Activated CD4-positive, alpha-beta T cell treated with anti-CD3 and anti-CD28 coated beads, Interleukin-2, amount 50 U/mL, for 16 hours (primary cell): ENCODE measurements at regions not wholly inside any gene's neighbourhood (a gene's known extent, or its start where the extent isn't known, plus 50 kb on each side); places are given as distances from the start of the nearest gene placed in this dataset.
"Not testable (repeated sequence)": the region's sequence is repeated elsewhere in the genome, so short reads cannot be mapped to it uniquely, and the experiment has no call there.

ENCODE experiments used
- DNase-seq: peaks from one replicate; pipeline ENCODE4 v3.0.0-alpha.2; 2020

DNA sequence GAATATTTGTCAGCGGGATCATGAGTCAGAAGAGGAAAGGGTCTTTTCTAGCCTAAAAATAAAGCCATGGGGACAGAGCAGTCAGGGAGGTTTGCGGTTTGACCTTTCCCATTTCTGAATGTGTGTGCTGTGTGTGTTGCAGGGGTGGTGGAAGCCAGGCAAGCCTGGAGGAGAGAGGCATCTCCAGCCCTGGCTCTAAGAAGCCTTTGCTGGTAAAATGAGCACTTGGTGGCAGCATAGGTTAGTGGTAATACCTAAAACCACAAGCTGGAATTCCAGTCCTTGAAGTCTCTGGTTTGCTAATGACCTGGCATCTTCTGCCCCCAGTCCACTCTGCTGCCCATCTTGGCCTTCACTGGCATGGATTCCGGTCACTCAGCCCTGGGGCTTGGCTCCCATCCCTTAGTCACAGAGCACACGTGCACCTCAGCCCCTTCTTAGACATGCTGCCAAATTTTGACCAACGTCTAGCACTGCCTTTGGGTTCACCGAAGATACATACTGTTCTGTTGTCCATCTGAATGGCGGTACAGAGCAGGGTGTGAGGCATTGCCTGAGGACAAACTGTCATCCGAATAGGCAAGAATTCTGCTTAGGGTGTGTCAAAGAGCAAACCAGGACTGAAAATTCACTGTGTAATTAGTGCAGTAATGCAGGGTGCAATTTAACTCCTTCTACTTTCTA, 52.7 kb downstream of the KCNA5 start:
- DNase-seq: no peak

GRCh38 chr12:5097786-5098185, 54.1 kb downstream of the KCNA5 start:
- DNase-seq: no peak

DNA sequence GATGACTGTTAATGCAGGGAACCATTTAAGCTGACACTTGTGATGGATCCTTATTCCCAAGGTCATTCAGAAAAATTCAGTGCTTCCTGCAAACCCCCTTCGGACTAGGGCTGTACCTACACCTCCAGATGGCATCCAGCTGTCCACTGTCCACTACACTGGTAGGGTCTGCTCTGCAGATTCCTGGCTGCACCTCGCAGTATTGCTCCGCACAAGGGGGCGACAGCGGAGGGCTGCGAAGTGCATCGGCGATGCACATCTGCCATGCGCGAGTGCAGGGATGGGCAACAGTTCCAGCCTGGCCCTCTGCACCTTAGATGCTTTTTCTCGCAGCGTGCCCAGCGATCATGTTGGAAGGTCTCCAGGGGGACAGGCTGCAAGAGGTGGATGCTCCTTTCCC, 55.5 kb downstream of the KCNA5 start:
- DNase-seq: no peak

GRCh38 chr12:5099591-5099990, 55.9 kb downstream of the KCNA5 start:
- no peak for DNase-seq

GRCh38 chr12:5101686-5102085, 58.0 kb downstream of the KCNA5 start:
- no peak for DNase-seq

DNA sequence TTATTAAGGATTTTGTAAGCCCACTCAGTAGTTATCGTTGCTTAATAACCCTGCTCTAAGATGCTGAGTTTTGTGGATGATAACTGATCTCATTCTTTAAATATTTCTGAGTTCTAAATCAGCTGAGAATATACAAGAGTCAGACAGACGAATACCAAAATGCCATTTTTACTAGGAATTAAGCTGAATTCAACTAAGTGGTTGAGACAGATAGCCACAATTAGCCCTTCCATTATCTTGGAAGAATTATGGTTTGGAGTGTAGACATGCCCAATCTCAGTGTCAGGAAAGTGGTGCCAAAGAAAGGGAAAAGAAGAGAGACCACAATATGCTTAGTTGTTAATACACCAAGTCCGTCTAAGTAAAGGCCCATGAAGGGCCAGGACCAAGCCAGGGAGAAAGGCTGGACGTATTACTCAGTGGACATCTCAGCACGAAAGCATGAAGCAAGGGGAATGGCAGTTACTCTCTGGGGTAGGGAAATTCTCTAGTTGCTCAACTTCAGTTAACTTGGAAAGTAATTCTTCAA, 58.6 kb downstream of the KCNA5 start:
- no peak for DNase-seq

DNA sequence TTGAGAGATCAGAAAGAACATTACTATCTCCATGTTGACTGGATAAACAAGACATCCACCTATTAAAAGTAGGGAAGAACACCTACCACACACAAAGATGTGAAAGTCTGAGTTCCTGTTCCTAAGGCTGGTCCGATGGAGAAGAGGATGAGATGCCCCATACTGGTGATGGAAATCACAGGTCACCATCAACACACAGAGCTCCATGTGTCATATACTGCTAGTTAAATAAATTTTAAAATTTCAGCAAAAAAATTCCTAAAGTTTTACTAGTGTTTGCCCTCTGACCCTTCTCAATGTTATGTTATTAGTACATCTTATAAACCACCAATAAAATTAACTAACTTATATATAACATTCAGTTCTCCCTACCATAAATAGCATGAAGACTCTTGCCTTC, 59.1 kb downstream of the KCNA5 start:
- no peak for DNase-seq

GRCh38 chr12:5110345-5110744, 66.7 kb downstream of the KCNA5 start:
- DNase-seq: no peak

DNA sequence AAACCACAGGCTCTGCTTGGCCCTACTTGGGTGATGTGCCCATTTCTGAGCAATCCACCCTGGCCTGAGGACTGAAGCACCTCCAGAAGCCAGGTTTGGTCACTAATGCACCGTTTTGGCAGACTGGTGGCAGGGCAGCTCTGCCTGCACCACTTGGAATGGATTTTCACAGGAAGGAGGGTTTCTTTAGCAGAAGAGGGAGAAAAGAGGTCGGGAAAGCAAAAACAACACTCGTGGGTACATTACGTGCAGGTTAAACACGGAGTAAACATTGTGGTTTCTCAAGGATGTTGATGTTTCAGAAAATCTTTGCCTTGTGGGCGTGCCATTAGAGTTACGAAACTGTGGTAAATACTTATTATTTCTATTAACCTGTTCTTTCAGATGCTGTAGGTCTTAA, 70.8 kb downstream of the KCNA5 start:
- no peak for DNase-seq

- not testable (repeated sequence) for DNase-seq
Measured at GRCh38 chr12:5121784-5122183, 78.1 kb downstream of the KCNA5 start.

DNA sequence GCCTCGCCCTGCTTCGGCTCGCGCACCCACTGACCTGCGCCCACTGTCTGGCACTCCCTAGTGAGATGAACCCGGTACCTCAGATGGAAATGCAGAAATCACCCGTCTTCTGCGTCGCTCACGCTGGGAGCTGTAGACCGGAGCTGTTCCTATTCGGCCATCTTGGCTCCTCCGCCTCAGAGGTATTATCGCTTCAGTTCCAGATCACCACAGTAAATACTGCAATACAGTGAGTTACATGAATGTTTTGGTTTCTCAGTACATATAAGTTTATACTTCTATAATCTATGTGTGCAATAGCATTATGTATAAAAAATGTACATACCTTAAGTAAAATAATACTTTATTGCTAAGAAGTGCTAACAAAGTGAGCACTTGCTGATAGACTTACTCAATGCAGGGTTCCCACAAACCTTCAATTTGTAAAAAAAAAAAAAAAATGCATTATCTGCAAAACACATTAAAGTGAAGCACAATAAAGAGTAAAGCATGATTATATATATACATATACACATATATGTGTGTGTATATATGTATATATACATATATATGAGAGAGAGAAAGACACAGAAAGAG, 78.7 kb downstream of the KCNA5 start:
- DNase-seq: not testable (repeated sequence)

- no peak for DNase-seq
Measured at GRCh38 chr12:5123921-5124320, 80.2 kb downstream of the KCNA5 start.

DNA sequence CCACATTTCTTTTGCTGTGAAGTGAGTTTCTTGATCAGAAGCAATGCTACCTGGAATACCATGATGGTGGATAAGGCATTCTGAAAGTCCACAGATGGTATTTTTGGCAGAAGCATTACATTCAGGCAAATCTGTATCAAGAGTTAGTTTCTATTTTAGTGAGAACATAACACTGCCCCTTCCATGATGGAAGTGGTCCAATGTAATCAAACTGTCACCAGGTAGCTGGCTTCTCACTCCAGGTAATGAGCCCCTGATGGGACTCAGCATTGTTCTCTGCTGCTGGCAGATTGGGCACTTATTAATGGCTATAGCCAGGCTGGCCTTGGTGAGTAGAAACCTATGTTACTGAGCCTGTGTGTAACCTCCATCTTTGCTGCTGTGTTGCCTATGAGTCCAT, 80.7 kb downstream of the KCNA5 start:
- DNase-seq: no peak

DNA sequence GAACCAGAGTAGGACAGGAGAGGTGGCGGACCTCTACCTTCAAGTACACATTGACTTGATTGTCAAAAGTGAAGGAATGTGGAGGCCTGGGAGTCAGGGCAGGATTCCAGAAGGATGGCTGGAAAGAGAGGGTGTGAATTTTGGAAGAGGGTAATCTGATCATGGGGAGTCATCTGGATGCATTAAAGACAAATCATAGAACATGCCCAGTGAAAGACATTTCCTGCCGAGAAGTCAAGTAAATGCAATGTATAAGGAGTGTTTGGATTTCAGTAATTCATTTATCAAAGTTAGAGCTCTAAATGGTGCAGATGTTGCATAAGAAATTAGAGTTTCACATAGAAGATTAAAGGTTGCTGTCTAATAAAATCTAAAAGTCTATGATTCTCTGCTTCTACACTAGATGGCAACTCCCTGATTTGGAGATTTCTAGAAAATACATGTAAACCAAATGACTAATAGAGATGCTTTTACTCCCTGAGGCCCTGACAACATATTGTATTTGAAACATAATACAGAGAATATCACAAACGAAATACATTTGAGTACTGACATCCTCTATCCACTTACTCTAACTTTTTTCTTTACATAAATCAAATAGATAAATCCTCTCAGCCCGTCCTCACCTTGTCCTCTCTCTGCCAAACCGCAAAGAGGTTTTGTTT, 91.3 kb downstream of the KCNA5 start:
- no peak for DNase-seq

DNA sequence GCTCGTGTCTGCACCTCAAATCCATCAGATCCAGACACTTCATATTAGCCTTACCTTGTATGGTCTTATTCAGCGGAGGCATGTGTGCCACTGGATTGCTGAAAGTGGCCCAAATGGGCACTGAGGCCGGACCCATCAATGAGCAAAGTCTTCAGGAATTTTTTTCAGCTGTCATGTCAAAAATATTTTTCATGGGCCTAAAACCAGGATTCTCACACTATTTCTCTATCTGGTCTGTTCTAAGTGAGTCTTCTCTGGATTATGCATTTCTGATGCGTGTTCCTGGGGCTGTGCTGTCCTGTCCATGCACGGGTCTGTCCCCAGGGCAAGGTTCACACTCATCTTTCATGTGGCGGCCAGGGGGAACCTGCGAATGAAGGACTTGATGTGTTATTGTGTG, 94.6 kb downstream of the KCNA5 start:
- DNase-seq: no peak

DNA sequence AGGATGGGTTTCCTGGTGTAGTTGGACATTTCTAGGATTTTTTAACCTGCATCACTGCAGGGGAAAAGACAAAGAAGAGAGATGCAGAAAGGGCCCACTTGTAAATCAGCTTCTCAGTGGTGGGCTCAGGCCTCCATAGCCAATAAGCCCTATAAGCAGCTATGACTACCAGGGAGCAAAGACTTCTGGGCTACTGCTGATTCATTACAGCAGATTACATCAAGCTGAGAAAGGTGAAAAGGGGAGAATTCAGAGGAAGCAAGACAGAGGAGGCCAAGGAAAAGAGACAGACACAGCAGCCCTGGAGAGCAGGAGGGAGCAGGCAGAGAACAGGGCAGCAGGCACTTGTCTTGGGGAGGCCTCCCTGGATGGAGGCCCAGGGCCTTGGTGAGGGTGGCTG, 95.2 kb downstream of the KCNA5 start:
- no peak for DNase-seq

DNA sequence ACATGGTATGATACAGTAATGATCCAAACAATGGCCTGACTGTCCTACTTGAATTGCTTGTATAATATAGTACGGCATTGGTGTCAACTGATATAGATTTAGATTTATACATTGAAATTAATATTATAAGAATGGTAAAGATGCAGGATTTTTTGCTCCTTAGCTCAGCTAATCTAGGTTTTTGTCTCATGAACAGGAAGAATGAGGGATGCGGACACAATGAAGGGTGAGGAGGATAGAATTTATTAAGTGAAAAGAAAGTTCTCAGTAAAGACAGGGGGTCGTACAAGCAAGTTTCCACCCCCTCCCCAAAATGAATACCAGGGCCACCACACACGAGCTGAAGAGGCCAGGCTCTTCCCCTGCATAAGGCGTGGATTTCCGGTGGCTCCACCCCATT, 96.1 kb downstream of the KCNA5 start:
- no peak for DNase-seq

DNA sequence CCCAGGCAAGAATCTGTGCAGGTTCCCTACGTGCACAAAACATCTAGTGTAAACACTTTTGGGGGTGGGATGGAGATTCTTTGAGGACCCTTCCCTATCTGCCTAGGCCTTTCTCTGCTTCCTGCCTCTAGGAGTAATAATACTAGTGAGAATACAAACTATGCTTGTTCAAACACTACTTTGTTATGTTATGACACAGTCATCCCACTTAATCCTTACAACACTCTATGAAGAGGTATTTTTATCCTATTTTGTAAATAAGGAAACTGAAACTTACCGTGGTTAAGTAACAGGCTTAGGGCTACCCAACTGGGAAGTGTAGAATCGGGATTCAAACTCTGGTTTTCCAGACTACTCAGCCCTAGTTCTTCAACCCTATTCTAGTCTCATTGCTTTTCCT, 96.5 kb downstream of the KCNA5 start:
- DNase-seq: no peak

DNA sequence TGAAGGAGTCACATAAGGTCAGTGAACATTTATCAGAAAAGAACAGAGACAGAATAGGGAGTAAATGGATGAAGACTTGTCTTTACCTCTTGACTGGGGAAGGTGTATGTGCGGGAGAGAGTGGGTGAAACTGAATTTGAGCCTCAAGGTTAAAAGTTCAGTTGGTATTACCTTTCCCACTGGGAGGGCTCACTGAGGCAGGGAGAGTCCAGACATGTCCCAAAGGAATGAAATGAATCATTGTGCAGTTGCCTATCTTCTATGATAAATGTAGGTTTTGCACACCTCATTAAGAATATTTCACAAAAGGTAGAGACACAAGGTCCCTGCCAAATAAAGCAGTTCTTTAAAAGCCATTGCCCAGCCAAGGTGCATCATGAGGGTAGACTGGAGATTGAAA, 105.2 kb downstream of the KCNA5 start:
- DNase-seq: no peak

DNA sequence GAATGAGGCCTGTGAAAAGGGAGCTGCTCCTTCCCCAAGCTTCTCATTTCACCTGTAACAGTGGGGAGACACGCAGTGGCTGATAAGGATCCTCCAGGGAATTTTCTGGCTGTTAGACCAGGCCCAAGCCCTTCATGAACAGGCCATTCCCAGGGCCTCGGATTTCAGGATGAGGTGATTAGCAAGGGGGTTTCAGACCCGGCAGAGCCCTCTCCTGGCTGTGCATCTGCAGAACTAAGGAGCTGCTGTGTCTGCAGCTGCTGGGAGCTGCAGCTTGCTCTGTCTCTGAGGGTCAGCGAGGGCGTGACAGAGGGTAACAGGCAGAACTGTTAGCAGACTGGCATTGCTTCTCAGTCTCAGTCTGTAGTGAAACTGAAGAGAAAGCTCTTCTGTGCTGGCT, 110.4 kb downstream of the KCNA5 start:
- no peak for DNase-seq

DNA sequence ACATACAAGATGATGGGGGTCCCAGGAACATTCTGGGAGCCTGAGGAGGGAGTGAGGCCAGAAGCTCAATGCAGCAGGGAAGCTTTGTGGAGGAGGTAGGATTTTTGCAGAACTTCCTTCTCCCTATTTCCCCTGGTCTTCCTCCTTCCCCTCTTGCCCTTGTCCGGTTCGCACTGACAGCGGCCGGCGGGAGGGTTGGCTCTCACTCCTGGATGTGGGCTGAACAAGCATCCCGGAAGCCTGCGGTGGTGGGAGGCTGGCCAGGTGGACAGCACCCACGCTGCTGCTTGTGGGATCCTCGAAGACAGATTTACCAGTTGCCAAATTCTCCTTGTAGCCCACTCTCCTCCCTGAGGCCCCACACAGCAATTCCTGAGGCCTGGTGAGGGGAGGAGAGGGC, 112.2 kb downstream of the KCNA5 start:
- no peak for DNase-seq

- DNase-seq: no peak
Measured at GRCh38 chr12:5160827-5161226, 117.1 kb downstream of the KCNA5 start.

- no peak for DNase-seq
Measured at GRCh38 chr12:5163661-5164060, 120.0 kb downstream of the KCNA5 start.

GRCh38 chr12:5165296-5165970, 121.8 kb downstream of the KCNA5 start:
- no peak for DNase-seq
